H9 (cell line): ENCODE measurements at regions not wholly inside any gene's neighbourhood (a gene's known extent, or its start where the extent isn't known, plus 50 kb on each side); places are given as distances from the start of the nearest gene placed in this dataset.
A peak's percentile ranks its signal among the peaks of the same experiment; 100 is the strongest.

ENCODE experiments used
- DNase-seq: peaks from one replicate; pipeline ENCODE4 v3.0.0-alpha.2; 2017
- H2AFZ ChIP-seq: one replicate; pipeline ENCODE4 v1.6.1; 2013; ENCODE audit warnings: mild to moderate bottlenecking, low read length, control low read depth, moderate library complexity
- H2AK5ac ChIP-seq: 2 replicates; pipeline ENCODE4 v1.6.1; 2013; ENCODE audit warnings: low read length, control low read depth, mixed read lengths; ENCODE audit not compliant: insufficient read length
- H2BK120ac ChIP-seq: one replicate; pipeline ENCODE4 v1.6.1; 2013; ENCODE audit warnings: low read depth, mild to moderate bottlenecking, low read length, control low read depth, inconsistent platforms; ENCODE audit not compliant: poor library complexity, severe bottlenecking
- H2BK12ac ChIP-seq: 2 replicates; pipeline ENCODE4 v1.6.1; 2013; ENCODE audit warnings: low read length, control low read depth, mixed read lengths, low read depth; ENCODE audit not compliant: insufficient read length
- H2BK15ac ChIP-seq: 2 replicates; pipeline ENCODE4 v1.6.1; 2013; ENCODE audit warnings: low read depth, low read length, control low read depth
- H2BK20ac ChIP-seq: one replicate; pipeline ENCODE4 v1.6.1; 2013; ENCODE audit warnings: low read depth, mild to moderate bottlenecking, low read length, control low read depth, inconsistent platforms; ENCODE audit not compliant: poor library complexity, severe bottlenecking
- H2BK5ac ChIP-seq: 2 replicates; pipeline ENCODE4 v1.6.1; 2013; ENCODE audit warnings: low read length, control low read depth, mixed read lengths; ENCODE audit not compliant: insufficient read length
- H3K14ac ChIP-seq: 2 replicates; pipeline ENCODE4 v1.6.1; 2013; ENCODE audit warnings: low read length, control low read depth; ENCODE audit not compliant: insufficient read depth
- H3K18ac ChIP-seq: 2 replicates; pipeline ENCODE4 v1.6.1; 2013; ENCODE audit warnings: low read depth, mild to moderate bottlenecking, mixed read lengths, low read length, control low read depth; ENCODE audit not compliant: insufficient read length
- H3K23ac ChIP-seq: 2 replicates; pipeline ENCODE4 v1.6.1; 2013; ENCODE audit warnings: low read length, control low read depth, mixed read lengths, low read depth; ENCODE audit not compliant: insufficient read length
- H3K23me2 ChIP-seq: 2 replicates; pipeline ENCODE4 v1.6.1; 2013; ENCODE audit warnings: low read depth, mild to moderate bottlenecking, mixed read lengths, low read length, control low read depth; ENCODE audit not compliant: insufficient read length, poor library complexity, severe bottlenecking
- H3K27ac ChIP-seq: 2 replicates; pipeline ENCODE4 v1.5.1; 2013; ENCODE audit warnings: low read length, control low read depth, mixed read lengths, low read depth; ENCODE audit not compliant: insufficient read length
- H3K27me3 ChIP-seq: 2 replicates; pipeline ENCODE4 v1.6.1; 2013; ENCODE audit warnings: low read length, control low read depth, inconsistent platforms; ENCODE audit not compliant: insufficient read depth
- H3K4ac ChIP-seq: 2 replicates; pipeline ENCODE4 v1.6.1; 2013; ENCODE audit warnings: low read depth, mild to moderate bottlenecking, control low read depth, inconsistent platforms, low read length, moderate library complexity
- H3K4me1 ChIP-seq: 2 replicates; pipeline ENCODE4 v1.6.1; 2013; ENCODE audit warnings: low read length, control low read depth, inconsistent platforms; ENCODE audit not compliant: insufficient read depth
- H3K4me2 ChIP-seq: 2 replicates; pipeline ENCODE4 v1.6.1; 2013; ENCODE audit warnings: low read length, control low read depth, mixed read lengths; ENCODE audit not compliant: insufficient read length, insufficient read depth
- H3K56ac ChIP-seq: 2 replicates; pipeline ENCODE4 v1.6.1; 2013; ENCODE audit warnings: low read depth, mild to moderate bottlenecking, mixed read lengths, low read length, control low read depth; ENCODE audit not compliant: insufficient read length
- H3K79me1 ChIP-seq: 2 replicates; pipeline ENCODE4 v1.6.1; 2013; ENCODE audit warnings: low read depth, mild to moderate bottlenecking, moderate library complexity, low read length, control low read depth, inconsistent platforms; ENCODE audit not compliant: insufficient read depth, poor library complexity, severe bottlenecking
- H3K79me2 ChIP-seq: 2 replicates; pipeline ENCODE4 v1.6.1; 2013; ENCODE audit warnings: low read length, control low read depth, inconsistent platforms; ENCODE audit not compliant: insufficient read depth
- H3K9ac ChIP-seq: 2 replicates; pipeline ENCODE4 v1.6.1; 2013; ENCODE audit warnings: low read length, control low read depth, mixed read lengths; ENCODE audit not compliant: insufficient read length; ENCODE audit errors: extremely low read depth
- H3K9me3 ChIP-seq: one replicate; pipeline ENCODE4 v1.6.1; 2013; ENCODE audit warnings: low read depth, low read length, inconsistent platforms; ENCODE audit not compliant: control insufficient read depth
- H3T11ph ChIP-seq: one replicate; pipeline ENCODE4 v1.6.1; 2013; ENCODE audit warnings: mild to moderate bottlenecking, low read length, control low read depth, inconsistent platforms
- H4K20me1 ChIP-seq: one replicate; pipeline ENCODE4 v1.6.1; 2013; ENCODE audit not compliant: control insufficient read depth, insufficient read length, insufficient read depth
- H4K5ac ChIP-seq: 2 replicates; pipeline ENCODE4 v1.6.1; 2013; ENCODE audit warnings: low read depth, mild to moderate bottlenecking, mixed read lengths, low read length, control low read depth; ENCODE audit not compliant: insufficient read length
- H4K8ac ChIP-seq: replicated peaks from 2 replicates; pipeline ENCODE4 v1.6.1; 2013; ENCODE audit warnings: low read length, control low read depth, mixed read lengths, low read depth; ENCODE audit not compliant: insufficient read length
- H4K91ac ChIP-seq: 2 replicates; pipeline ENCODE4 v1.6.1; 2013; ENCODE audit warnings: low read depth, mild to moderate bottlenecking, moderate library complexity, mixed read lengths, low read length, control low read depth; ENCODE audit not compliant: insufficient read length
- H3K27ac Mint-ChIP-seq, 3 experiments: 2 replicates in 2 of 3; 3 replicates in 1 of 3; pipeline ENCODE4 v1.8.0; 2020 to 2021; ENCODE audit warnings: mixed read lengths in 3 of 3, mild to moderate bottlenecking in 1 of 3, moderate library complexity in 1 of 3
- H3K27me3 Mint-ChIP-seq: 2 replicates; pipeline ENCODE4 v1.8.0; 2021; ENCODE audit warnings: low read depth, mild to moderate bottlenecking, moderate library complexity, mixed read lengths
- H3K36me3 Mint-ChIP-seq, 3 experiments: 2 replicates in 2 of 3; 3 replicates in 1 of 3; pipeline ENCODE4 v1.8.0; 2020 to 2021; ENCODE audit warnings: low read depth in 3 of 3, mixed read lengths in 3 of 3; ENCODE audit not compliant: insufficient read depth in 1 of 3
- H3K4me1 Mint-ChIP-seq, 2 experiments: 2 replicates each; pipeline ENCODE4 v1.8.0; 2020; ENCODE audit warnings: mixed read lengths in 2 of 2
- H3K4me3 Mint-ChIP-seq, 2 experiments: 2 replicates in 1 of 2; 3 replicates in 1 of 2; pipeline ENCODE4 v1.8.0; 2020 to 2021; ENCODE audit warnings: mild to moderate bottlenecking in 2 of 2, mixed read lengths in 2 of 2, moderate library complexity in 1 of 2
- H3K9me3 Mint-ChIP-seq, 2 experiments: 2 replicates in 1 of 2; 3 replicates in 1 of 2; pipeline ENCODE4 v1.8.0; 2020; ENCODE audit warnings: mild to moderate bottlenecking in 2 of 2, mixed read lengths in 2 of 2, moderate library complexity in 1 of 2
- WGBS: extraction: QIAGEN DNeasy Blood & Tissue Kit; methylation state at CpG from one replicate; pipeline ENCODE4 v1.1.7; 2013; ENCODE audit warnings: missing lambda C conversion rate, low lambda C conversion rate, mixed read lengths; ENCODE audit not compliant: insufficient read length; ENCODE audit errors: extremely low coverage; 5-methylcytosine and 5-hydroxymethylcytosine counted together
- TF ChIP-seq, protein P1 (sequence below): fragments of 200-600 bp; sonication (generic); conservative IDR thresholded peaks from 3 replicates; pipeline ENCODE4 v1.8.0; 2021; ENCODE audit warnings: antibody characterized with exemption, mild to moderate bottlenecking

DNA sequence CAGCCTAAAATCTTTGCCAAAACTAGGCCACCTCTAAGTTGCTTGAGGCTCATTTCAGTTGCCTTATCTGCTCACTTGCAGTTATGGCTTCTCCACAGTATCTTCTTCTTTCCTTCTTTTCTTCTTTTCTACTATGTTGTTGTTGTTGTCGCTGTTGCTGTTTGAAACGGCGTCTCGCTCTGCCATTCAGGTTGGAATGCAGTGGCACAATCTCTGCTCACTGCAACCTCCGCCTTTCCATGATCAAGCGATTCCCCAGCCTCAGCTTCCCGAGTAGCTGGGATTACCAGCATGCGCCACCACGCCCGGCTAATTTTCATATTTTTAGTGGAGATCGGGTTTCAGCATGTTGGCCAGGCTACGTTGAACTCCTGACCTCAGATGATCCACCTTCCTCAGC lies 210.8 kb upstream of the NR2F2 start:
- no peak overlapping the region for H2BK15ac ChIP-seq
- H3K23me2 ChIP-seq = no peaks in the 10 kb centered on the region
- H4K8ac ChIP-seq = no peak overlapping the region
- H3T11ph ChIP-seq = no peak overlapping the region
- H3K27ac Mint-ChIP-seq = 0 out of 7 replicates have a peak overlapping the region, but pooled peaks of 1 of the 3 experiments have one; percentile 15
- H4K5ac ChIP-seq = no peak overlapping the region
- no peaks in the 10 kb centered on the region for H3K36me3 Mint-ChIP-seq
- H3K9ac ChIP-seq = no peak overlapping the region
- H3K4ac ChIP-seq = no peak overlapping the region
- no peak overlapping the region for H2BK5ac ChIP-seq
- no peak overlapping the region for H4K91ac ChIP-seq
- H2BK120ac ChIP-seq = no peak overlapping the region
- H3K4me1 ChIP-seq = no peaks in the 10 kb centered on the region
- H3K18ac ChIP-seq = no peak overlapping the region
- no peak overlapping the region for H2BK20ac ChIP-seq
- H3K4me1 Mint-ChIP-seq = peaks cover 8 to 13% of the 10 kb centered on the region in 2 experiments
- no peak overlapping the region for H2AFZ ChIP-seq
- TF ChIP-seq, protein P1, sequence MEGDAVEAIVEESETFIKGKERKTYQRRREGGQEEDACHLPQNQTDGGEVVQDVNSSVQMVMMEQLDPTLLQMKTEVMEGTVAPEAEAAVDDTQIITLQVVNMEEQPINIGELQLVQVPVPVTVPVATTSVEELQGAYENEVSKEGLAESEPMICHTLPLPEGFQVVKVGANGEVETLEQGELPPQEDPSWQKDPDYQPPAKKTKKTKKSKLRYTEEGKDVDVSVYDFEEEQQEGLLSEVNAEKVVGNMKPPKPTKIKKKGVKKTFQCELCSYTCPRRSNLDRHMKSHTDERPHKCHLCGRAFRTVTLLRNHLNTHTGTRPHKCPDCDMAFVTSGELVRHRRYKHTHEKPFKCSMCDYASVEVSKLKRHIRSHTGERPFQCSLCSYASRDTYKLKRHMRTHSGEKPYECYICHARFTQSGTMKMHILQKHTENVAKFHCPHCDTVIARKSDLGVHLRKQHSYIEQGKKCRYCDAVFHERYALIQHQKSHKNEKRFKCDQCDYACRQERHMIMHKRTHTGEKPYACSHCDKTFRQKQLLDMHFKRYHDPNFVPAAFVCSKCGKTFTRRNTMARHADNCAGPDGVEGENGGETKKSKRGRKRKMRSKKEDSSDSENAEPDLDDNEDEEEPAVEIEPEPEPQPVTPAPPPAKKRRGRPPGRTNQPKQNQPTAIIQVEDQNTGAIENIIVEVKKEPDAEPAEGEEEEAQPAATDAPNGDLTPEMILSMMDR = no peak
- no CpG with 5 or more reads among the region's 12 CpGs for WGBS
- no peak overlapping the region; the same call in 1 of the 2 replicates for H3K14ac ChIP-seq
- H3K9me3 ChIP-seq = no peaks in the 10 kb centered on the region
- no peak overlapping the region for H3K23ac ChIP-seq
- no peaks in the 10 kb centered on the region for H3K9me3 Mint-ChIP-seq
- DNase-seq = no peak
- no peak overlapping the region for H3K4me3 Mint-ChIP-seq
- no peaks in the 10 kb centered on the region for H3K79me2 ChIP-seq
- no peak overlapping the region for H3K4me2 ChIP-seq
- H2AK5ac ChIP-seq = no peak overlapping the region
- H3K27me3 ChIP-seq = no peaks in the 10 kb centered on the region
- peaks cover 12% of the 10 kb centered on the region for H3K27me3 Mint-ChIP-seq
- H4K20me1 ChIP-seq = no peaks in the 10 kb centered on the region
- no peak overlapping the region for H3K56ac ChIP-seq
- no peak overlapping the region for H3K27ac ChIP-seq
- no peak overlapping the region for H2BK12ac ChIP-seq
- H3K79me1 ChIP-seq = no peaks in the 10 kb centered on the region
